ENCODE measurements at regions not wholly inside any gene's neighbourhood (a gene's known extent, or its start where the extent isn't known, plus 50 kb on each side); places are given as distances from the start of the nearest gene placed in this dataset.
"Not testable (repeated sequence)": the region's sequence is repeated elsewhere in the genome, so short reads cannot be mapped to it uniquely, and the experiment has no call there.

DNA sequence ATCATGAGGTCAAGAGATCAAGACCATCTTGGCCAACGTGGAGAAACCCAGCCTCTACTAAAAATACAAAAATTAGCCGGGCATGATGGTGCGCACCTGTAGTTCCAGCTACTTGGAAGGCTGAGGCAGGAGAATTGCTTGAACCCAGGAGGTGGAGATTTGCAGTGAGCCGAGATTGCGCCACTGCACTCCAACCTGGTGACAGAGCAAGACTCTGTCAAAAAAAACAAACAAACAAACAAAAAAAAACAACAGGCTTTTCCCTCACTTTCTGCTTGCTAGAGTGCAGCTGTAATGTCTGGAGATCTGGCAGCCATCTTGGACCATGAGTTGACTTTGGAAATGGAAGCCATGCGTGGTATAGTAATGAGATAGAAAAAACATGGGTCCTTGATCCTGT lies 101.1 kb upstream of the SHB start:
- TF ChIP-seq, protein P1, sequence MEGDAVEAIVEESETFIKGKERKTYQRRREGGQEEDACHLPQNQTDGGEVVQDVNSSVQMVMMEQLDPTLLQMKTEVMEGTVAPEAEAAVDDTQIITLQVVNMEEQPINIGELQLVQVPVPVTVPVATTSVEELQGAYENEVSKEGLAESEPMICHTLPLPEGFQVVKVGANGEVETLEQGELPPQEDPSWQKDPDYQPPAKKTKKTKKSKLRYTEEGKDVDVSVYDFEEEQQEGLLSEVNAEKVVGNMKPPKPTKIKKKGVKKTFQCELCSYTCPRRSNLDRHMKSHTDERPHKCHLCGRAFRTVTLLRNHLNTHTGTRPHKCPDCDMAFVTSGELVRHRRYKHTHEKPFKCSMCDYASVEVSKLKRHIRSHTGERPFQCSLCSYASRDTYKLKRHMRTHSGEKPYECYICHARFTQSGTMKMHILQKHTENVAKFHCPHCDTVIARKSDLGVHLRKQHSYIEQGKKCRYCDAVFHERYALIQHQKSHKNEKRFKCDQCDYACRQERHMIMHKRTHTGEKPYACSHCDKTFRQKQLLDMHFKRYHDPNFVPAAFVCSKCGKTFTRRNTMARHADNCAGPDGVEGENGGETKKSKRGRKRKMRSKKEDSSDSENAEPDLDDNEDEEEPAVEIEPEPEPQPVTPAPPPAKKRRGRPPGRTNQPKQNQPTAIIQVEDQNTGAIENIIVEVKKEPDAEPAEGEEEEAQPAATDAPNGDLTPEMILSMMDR (IDR thresholded peaks at IDR 0.05), result not testable (repeated sequence)
- TF ChIP-seq, protein P2, sequence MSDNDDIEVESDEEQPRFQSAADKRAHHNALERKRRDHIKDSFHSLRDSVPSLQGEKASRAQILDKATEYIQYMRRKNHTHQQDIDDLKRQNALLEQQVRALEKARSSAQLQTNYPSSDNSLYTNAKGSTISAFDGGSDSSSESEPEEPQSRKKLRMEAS (IDR thresholded peaks at IDR 0.05), result not testable (repeated sequence)
- not testable (repeated sequence) for TF ChIP-seq EP300 (IDR thresholded peaks at IDR 0.05); RNF2 (IDR thresholded peaks at IDR 0.05; ENCODE audit: borderline replicate concordance, low read depth)
- TF ChIP-seq, protein P3, sequence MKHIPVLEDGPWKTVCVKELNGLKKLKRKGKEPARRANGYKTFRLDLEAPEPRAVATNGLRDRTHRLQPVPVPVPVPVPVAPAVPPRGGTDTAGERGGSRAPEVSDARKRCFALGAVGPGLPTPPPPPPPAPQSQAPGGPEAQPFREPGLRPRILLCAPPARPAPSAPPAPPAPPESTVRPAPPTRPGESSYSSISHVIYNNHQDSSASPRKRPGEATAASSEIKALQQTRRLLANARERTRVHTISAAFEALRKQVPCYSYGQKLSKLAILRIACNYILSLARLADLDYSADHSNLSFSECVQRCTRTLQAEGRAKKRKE (CRISPR knock-in tag; IDR thresholded peaks at IDR 0.05; ENCODE audit: low read depth), result not testable (repeated sequence)

Data from A549 (cell line).